WTC11 (cell line): ENCODE measurements at regions not wholly inside any gene's neighbourhood (a gene's known extent, or its start where the extent isn't known, plus 50 kb on each side); places are given as distances from the start of the nearest gene placed in this dataset.

Source experiments
- ATAC-seq: fragments of 200-7000 bp; cut with Tn5 transposase; 2 replicates; pipeline ENCODE4 v1.10.0; 2021; ENCODE audit warnings: mild to moderate bottlenecking, moderate library complexity
- CTCF ChIA-PET: fragments of 300-600 bp; sonication (Branson Sonifier 250); formaldehyde crosslinking; loops from one replicate; lab custom pipeline; 2021; ENCODE audit warnings: antibody characterized with exemption; lab: Charles Lee
- POLR2A ChIA-PET: fragments of 350-600 bp; sonication (Branson Sonifier 250); formaldehyde crosslinking; loops from one replicate; lab custom pipeline; 2021; ENCODE audit warnings: antibody characterized with exemption; lab: Charles Lee
- DNase-seq: peaks from one replicate; pipeline ENCODE4 v3.0.0; 2021; ENCODE audit warnings: low spot score
- H3K27ac Mint-ChIP-seq: 2 replicates; pipeline ENCODE4 v1.8.0; 2021; ENCODE audit warnings: mixed read lengths
- H3K27me3 Mint-ChIP-seq: 2 replicates; pipeline ENCODE4 v1.8.0; 2021; ENCODE audit warnings: low read depth, mild to moderate bottlenecking, moderate library complexity, mixed read lengths
- H3K36me3 Mint-ChIP-seq: 2 replicates; pipeline ENCODE4 v1.8.0; 2021; ENCODE audit warnings: mixed read lengths
- H3K4me1 Mint-ChIP-seq: 2 replicates; pipeline ENCODE4 v1.8.0; 2022; ENCODE audit warnings: mixed read lengths
- H3K4me3 Mint-ChIP-seq: 2 replicates; pipeline ENCODE4 v1.8.0; 2021; ENCODE audit warnings: mild to moderate bottlenecking, moderate library complexity, mixed read lengths
- H3K9me3 Mint-ChIP-seq: 2 replicates; pipeline ENCODE4 v1.8.0; 2021; ENCODE audit warnings: mixed read lengths
- HMGA2 ChIP-seq: fragments of 250-450 bp; sonication (Bioruptor Pico); IDR thresholded peaks from 2 replicates; pipeline ENCODE4 v1.4.0; 2021; ENCODE audit warnings: mild to moderate bottlenecking, moderate library complexity
- JAZF1 ChIP-seq: fragments of 250-450 bp; sonication (Bioruptor Pico); IDR thresholded peaks from 2 replicates; pipeline ENCODE4 v1.9.0; 2021; ENCODE audit warnings: moderate library complexity, mild to moderate bottlenecking, inconsistent platforms
- NFYB ChIP-seq: sonication (generic); formaldehyde crosslinking; conservative IDR thresholded peaks from 2 replicates; pipeline ENCODE4 v1.8.0; 2022; ENCODE audit warnings: low read depth, missing genetic modification reagents
- NR2C2 ChIP-seq: sonication (generic); formaldehyde crosslinking; IDR thresholded peaks from 2 replicates; pipeline ENCODE4 v1.8.0; 2022; ENCODE audit warnings: mild to moderate bottlenecking, missing genetic modification reagents
- OVOL2 ChIP-seq: fragments of 250-450 bp; sonication (Bioruptor Pico); IDR thresholded peaks from 2 replicates; pipeline ENCODE4 v1.9.0; 2021; ENCODE audit warnings: mild to moderate bottlenecking, borderline replicate concordance
- PRRX2 ChIP-seq: fragments of 250-450 bp; sonication (Bioruptor Pico); IDR thresholded peaks from 2 replicates; pipeline ENCODE4 v1.8.0; 2021; ENCODE audit warnings: mild to moderate bottlenecking
- TCF7 ChIP-seq: sonication (generic); formaldehyde crosslinking; IDR thresholded peaks from 2 replicates; pipeline ENCODE4 v1.8.0; 2022; ENCODE audit warnings: mild to moderate bottlenecking, low read depth, missing genetic modification reagents, moderate library complexity
- TEAD1 ChIP-seq: sonication (generic); formaldehyde crosslinking; IDR thresholded peaks from 2 replicates; pipeline ENCODE4 v1.8.0; 2022; ENCODE audit warnings: mild to moderate bottlenecking, missing genetic modification reagents
- TEAD4 ChIP-seq: sonication (generic); formaldehyde crosslinking; IDR thresholded peaks from 2 replicates; pipeline ENCODE4 v1.8.0; 2022; ENCODE audit warnings: mild to moderate bottlenecking, missing genetic modification reagents
- TP53 ChIP-seq: sonication (generic); formaldehyde crosslinking; IDR thresholded peaks from 2 replicates; pipeline ENCODE4 v1.8.1; 2023; ENCODE audit warnings: mild to moderate bottlenecking, missing genetic modification reagents
- ZNF232 ChIP-seq: sonication (generic); formaldehyde crosslinking; IDR thresholded peaks from 2 replicates; pipeline ENCODE4 v1.8.0; 2022; ENCODE audit warnings: mild to moderate bottlenecking, missing genetic modification reagents
- TF ChIP-seq, protein P1 (sequence below): fragments of 250-450 bp; sonication (Bioruptor Pico); IDR thresholded peaks from 2 replicates; pipeline ENCODE4 v1.9.0; 2021; ENCODE audit warnings: mild to moderate bottlenecking
- TF ChIP-seq, protein P2 (sequence below): sonication (generic); formaldehyde crosslinking; conservative IDR thresholded peaks from 2 replicates; pipeline ENCODE4 v1.8.1; 2023; ENCODE audit warnings: mild to moderate bottlenecking, low read depth, missing genetic modification reagents, moderate library complexity
- TF ChIP-seq, protein P3 (sequence below): fragments of 200-600 bp; IDR thresholded peaks from 2 replicates; pipeline ENCODE4 v1.8.0; 2022; ENCODE audit warnings: antibody characterized with exemption
- TF ChIP-seq, protein P4 (sequence below): fragments of 250-450 bp; sonication (Bioruptor Pico); IDR thresholded peaks from 2 replicates; pipeline ENCODE4 v1.9.0; 2021; ENCODE audit warnings: mild to moderate bottlenecking
- TF ChIP-seq, protein P5 (sequence below): sonication (generic); formaldehyde crosslinking; conservative IDR thresholded peaks from 2 replicates; pipeline ENCODE4 v1.8.1; 2022; ENCODE audit warnings: mild to moderate bottlenecking, missing genetic modification reagents
- TF ChIP-seq, protein P6 (sequence below): sonication (generic); formaldehyde crosslinking; IDR thresholded peaks from 2 replicates; pipeline ENCODE4 v1.8.1; 2023; ENCODE audit warnings: mild to moderate bottlenecking, missing genetic modification reagents
- TF ChIP-seq, protein P7 (sequence below): sonication (generic); formaldehyde crosslinking; IDR thresholded peaks from 2 replicates; pipeline ENCODE4 v1.8.1; 2022; ENCODE audit warnings: low read depth, missing genetic modification reagents, borderline replicate concordance
- TF ChIP-seq, protein P8 (sequence below): sonication (generic); formaldehyde crosslinking; IDR thresholded peaks from 2 replicates; pipeline ENCODE4 v1.8.1; 2022; ENCODE audit warnings: mild to moderate bottlenecking, moderate library complexity, missing genetic modification reagents
- TF ChIP-seq, protein P9 (sequence below): sonication (generic); formaldehyde crosslinking; IDR thresholded peaks from 2 replicates; pipeline ENCODE4 v1.8.0; 2022; ENCODE audit warnings: mild to moderate bottlenecking, missing genetic modification reagents
- TF ChIP-seq, protein P10 (sequence below): fragments of 250-450 bp; sonication (Bioruptor Pico); IDR thresholded peaks from 2 replicates; pipeline ENCODE4 v2.1.2; 2022; ENCODE audit warnings: mild to moderate bottlenecking, moderate library complexity

DNA sequence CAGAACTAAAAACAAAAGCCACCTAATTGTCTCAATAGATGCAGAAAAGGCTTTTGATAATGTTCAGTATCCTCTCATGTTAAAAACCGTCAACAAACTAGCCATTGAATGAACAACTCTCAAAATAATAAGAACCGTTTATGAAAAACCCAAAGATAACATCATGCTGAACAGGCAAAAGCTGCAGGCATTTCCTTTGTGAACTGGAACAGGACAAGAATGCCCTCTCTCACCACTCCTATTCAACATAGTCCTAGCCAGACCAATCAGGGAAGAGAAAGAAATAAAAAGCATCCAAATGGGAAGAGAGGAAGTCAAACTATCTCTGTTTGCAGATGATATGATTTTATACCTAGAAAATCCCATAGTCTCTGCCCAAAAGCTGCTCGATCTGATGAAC is 179.6 kb upstream of the EDNRB start (continued):
- TF ChIP-seq, protein P1, sequence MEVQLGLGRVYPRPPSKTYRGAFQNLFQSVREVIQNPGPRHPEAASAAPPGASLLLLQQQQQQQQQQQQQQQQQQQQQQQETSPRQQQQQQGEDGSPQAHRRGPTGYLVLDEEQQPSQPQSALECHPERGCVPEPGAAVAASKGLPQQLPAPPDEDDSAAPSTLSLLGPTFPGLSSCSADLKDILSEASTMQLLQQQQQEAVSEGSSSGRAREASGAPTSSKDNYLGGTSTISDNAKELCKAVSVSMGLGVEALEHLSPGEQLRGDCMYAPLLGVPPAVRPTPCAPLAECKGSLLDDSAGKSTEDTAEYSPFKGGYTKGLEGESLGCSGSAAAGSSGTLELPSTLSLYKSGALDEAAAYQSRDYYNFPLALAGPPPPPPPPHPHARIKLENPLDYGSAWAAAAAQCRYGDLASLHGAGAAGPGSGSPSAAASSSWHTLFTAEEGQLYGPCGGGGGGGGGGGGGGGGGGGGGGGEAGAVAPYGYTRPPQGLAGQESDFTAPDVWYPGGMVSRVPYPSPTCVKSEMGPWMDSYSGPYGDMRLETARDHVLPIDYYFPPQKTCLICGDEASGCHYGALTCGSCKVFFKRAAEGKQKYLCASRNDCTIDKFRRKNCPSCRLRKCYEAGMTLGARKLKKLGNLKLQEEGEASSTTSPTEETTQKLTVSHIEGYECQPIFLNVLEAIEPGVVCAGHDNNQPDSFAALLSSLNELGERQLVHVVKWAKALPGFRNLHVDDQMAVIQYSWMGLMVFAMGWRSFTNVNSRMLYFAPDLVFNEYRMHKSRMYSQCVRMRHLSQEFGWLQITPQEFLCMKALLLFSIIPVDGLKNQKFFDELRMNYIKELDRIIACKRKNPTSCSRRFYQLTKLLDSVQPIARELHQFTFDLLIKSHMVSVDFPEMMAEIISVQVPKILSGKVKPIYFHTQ (CRISPR knock-in tag) = no peak
- TF ChIP-seq, protein P2, sequence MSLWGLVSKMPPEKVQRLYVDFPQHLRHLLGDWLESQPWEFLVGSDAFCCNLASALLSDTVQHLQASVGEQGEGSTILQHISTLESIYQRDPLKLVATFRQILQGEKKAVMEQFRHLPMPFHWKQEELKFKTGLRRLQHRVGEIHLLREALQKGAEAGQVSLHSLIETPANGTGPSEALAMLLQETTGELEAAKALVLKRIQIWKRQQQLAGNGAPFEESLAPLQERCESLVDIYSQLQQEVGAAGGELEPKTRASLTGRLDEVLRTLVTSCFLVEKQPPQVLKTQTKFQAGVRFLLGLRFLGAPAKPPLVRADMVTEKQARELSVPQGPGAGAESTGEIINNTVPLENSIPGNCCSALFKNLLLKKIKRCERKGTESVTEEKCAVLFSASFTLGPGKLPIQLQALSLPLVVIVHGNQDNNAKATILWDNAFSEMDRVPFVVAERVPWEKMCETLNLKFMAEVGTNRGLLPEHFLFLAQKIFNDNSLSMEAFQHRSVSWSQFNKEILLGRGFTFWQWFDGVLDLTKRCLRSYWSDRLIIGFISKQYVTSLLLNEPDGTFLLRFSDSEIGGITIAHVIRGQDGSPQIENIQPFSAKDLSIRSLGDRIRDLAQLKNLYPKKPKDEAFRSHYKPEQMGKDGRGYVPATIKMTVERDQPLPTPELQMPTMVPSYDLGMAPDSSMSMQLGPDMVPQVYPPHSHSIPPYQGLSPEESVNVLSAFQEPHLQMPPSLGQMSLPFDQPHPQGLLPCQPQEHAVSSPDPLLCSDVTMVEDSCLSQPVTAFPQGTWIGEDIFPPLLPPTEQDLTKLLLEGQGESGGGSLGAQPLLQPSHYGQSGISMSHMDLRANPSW (CRISPR knock-in tag) = no peak
- TF ChIP-seq, protein P3, sequence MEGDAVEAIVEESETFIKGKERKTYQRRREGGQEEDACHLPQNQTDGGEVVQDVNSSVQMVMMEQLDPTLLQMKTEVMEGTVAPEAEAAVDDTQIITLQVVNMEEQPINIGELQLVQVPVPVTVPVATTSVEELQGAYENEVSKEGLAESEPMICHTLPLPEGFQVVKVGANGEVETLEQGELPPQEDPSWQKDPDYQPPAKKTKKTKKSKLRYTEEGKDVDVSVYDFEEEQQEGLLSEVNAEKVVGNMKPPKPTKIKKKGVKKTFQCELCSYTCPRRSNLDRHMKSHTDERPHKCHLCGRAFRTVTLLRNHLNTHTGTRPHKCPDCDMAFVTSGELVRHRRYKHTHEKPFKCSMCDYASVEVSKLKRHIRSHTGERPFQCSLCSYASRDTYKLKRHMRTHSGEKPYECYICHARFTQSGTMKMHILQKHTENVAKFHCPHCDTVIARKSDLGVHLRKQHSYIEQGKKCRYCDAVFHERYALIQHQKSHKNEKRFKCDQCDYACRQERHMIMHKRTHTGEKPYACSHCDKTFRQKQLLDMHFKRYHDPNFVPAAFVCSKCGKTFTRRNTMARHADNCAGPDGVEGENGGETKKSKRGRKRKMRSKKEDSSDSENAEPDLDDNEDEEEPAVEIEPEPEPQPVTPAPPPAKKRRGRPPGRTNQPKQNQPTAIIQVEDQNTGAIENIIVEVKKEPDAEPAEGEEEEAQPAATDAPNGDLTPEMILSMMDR = no peak
- TF ChIP-seq OVOL2 (CRISPR knock-in tag) (no peak), HMGA2 (CRISPR knock-in tag) (no peak), PRRX2 (CRISPR knock-in tag) (no peak), TEAD1 (CRISPR knock-in tag) (no peak)
- TF ChIP-seq, protein P4, sequence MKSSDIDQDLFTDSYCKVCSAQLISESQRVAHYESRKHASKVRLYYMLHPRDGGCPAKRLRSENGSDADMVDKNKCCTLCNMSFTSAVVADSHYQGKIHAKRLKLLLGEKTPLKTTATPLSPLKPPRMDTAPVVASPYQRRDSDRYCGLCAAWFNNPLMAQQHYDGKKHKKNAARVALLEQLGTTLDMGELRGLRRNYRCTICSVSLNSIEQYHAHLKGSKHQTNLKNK (CRISPR knock-in tag) = no peak
- TF ChIP-seq, protein P5, sequence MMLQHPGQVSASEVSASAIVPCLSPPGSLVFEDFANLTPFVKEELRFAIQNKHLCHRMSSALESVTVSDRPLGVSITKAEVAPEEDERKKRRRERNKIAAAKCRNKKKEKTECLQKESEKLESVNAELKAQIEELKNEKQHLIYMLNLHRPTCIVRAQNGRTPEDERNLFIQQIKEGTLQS (CRISPR knock-in tag) = no peak
- TF ChIP-seq, protein P6, sequence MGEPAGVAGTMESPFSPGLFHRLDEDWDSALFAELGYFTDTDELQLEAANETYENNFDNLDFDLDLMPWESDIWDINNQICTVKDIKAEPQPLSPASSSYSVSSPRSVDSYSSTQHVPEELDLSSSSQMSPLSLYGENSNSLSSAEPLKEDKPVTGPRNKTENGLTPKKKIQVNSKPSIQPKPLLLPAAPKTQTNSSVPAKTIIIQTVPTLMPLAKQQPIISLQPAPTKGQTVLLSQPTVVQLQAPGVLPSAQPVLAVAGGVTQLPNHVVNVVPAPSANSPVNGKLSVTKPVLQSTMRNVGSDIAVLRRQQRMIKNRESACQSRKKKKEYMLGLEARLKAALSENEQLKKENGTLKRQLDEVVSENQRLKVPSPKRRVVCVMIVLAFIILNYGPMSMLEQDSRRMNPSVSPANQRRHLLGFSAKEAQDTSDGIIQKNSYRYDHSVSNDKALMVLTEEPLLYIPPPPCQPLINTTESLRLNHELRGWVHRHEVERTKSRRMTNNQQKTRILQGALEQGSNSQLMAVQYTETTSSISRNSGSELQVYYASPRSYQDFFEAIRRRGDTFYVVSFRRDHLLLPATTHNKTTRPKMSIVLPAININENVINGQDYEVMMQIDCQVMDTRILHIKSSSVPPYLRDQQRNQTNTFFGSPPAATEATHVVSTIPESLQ = no peak

DNA sequence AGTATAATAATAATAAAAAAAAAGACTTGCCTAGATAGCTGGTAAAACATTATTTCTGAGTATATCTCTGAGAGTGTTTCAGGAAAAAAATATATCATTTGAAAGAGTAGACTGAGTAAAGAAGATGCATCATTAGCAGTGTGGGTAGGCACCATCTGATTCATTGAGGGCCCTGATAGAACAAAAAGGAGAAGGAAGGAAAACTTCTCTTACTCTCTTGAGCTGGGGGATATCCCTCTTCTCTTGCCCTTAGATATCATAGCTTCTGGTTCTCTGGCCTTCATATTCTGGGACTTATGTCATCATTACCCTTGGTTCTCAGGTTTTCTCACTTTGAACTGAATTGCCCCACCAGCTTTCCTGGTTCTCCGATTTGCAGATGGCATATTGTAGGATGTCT is 177.6 kb upstream of the EDNRB start:
- ChIA-PET POLR2A (no interaction called here), CTCF (no interaction called here)
- Mint-ChIP-seq H3K27ac (no peak overlapping the region), H3K9me3 (peaks cover 1% of the 10 kb centered on the region), H3K4me1 (no peaks in the 10 kb centered on the region), H3K27me3 (no peaks in the 10 kb centered on the region), H3K36me3 (no peaks in the 10 kb centered on the region), H3K4me3 (no peak overlapping the region)
- DNase-seq = no peak
- no peak for ATAC-seq
- no peak for TF ChIP-seq TP53 (CRISPR knock-in tag)
- no peak for TF ChIP-seq NFYB (CRISPR knock-in tag)
- TF ChIP-seq, protein P7, sequence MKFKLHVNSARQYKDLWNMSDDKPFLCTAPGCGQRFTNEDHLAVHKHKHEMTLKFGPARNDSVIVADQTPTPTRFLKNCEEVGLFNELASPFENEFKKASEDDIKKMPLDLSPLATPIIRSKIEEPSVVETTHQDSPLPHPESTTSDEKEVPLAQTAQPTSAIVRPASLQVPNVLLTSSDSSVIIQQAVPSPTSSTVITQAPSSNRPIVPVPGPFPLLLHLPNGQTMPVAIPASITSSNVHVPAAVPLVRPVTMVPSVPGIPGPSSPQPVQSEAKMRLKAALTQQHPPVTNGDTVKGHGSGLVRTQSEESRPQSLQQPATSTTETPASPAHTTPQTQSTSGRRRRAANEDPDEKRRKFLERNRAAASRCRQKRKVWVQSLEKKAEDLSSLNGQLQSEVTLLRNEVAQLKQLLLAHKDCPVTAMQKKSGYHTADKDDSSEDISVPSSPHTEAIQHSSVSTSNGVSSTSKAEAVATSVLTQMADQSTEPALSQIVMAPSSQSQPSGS (CRISPR knock-in tag) = no peak
- TF ChIP-seq, protein P8, sequence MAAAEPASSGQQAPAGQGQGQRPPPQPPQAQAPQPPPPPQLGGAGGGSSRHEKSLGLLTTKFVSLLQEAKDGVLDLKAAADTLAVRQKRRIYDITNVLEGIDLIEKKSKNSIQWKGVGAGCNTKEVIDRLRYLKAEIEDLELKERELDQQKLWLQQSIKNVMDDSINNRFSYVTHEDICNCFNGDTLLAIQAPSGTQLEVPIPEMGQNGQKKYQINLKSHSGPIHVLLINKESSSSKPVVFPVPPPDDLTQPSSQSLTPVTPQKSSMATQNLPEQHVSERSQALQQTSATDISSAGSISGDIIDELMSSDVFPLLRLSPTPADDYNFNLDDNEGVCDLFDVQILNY (CRISPR knock-in tag) = no peak
- TF ChIP-seq TEAD4 (CRISPR knock-in tag) = no peak
- TF ChIP-seq JAZF1 (CRISPR knock-in tag) = no peak
- TF ChIP-seq, protein P4 (CRISPR knock-in tag) = no peak
- TF ChIP-seq NR2C2 (CRISPR knock-in tag) = no peak
- TF ChIP-seq ZNF232 (CRISPR knock-in tag) = no peak
- TF ChIP-seq, protein P9, sequence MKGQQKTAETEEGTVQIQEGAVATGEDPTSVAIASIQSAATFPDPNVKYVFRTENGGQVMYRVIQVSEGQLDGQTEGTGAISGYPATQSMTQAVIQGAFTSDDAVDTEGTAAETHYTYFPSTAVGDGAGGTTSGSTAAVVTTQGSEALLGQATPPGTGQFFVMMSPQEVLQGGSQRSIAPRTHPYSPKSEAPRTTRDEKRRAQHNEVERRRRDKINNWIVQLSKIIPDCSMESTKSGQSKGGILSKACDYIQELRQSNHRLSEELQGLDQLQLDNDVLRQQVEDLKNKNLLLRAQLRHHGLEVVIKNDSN (CRISPR knock-in tag) = no peak
- TF ChIP-seq, protein P10, sequence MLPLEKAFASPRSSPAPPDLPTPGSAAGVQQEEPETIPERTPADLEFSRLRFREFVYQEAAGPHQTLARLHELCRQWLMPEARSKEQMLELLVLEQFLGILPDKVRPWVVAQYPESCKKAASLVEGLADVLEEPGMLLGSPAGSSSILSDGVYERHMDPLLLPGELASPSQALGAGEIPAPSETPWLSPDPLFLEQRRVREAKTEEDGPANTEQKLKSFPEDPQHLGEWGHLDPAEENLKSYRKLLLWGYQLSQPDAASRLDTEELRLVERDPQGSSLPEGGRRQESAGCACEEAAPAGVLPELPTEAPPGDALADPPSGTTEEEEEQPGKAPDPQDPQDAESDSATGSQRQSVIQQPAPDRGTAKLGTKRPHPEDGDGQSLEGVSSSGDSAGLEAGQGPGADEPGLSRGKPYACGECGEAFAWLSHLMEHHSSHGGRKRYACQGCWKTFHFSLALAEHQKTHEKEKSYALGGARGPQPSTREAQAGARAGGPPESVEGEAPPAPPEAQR = no peak
- TF ChIP-seq, protein P5 (CRISPR knock-in tag) = no peak
- no peak for TF ChIP-seq TCF7 (CRISPR knock-in tag)
